Activated effector memory CD4-positive, alpha-beta T cell treated with Interleukin-2 at 50 U/mL for 16 hours (primary cell): ENCODE measurements at regions not wholly inside any gene's neighbourhood (a gene's known extent, or its start where the extent isn't known, plus 50 kb on each side); places are given as distances from the start of the nearest gene placed in this dataset.

Experiments used
- DNase-seq: peaks from one replicate; pipeline ENCODE4 v3.0.0-alpha.2; 2020

DNA sequence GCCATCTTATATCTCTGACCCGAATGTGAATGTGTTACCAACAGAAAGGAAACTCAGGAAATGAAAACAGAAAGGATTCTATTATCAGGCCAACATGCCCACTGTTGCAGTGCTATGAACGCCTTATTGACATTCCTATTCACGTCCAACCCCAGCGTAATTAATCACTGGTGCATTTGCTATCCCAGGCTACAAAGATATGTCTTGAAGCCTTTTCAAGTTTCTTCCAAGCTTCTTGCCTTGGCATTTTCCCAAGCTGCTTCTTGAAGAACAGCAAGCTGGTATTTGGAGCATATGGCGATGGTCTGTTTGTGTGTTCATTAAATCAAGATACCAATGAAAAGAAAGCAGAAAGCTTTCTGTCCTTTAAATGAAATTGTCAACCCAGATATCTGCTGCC is 579.2 kb upstream of the ZNF462 start:
- DNase-seq, result no peak

DNA sequence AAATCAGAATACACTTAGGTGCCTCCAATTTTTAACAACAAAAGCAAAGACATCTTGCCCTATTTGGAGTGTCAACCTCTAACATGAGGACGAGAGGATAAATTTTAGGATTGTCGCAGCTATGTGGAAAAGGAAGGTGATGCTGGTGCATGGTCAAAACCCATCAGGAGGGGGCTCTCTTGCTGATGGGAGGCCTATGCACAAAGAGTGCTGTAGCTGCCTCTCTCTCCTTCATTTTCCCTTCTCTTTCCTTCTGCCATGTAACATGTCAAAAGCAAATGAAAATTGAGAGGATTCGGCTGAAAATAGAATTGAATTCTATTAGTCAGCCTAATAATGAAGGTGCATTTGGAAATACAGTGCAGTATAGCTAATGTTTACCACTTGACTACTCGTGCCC is 578.7 kb upstream of the ZNF462 start:
- DNase-seq, result no peak

DNA sequence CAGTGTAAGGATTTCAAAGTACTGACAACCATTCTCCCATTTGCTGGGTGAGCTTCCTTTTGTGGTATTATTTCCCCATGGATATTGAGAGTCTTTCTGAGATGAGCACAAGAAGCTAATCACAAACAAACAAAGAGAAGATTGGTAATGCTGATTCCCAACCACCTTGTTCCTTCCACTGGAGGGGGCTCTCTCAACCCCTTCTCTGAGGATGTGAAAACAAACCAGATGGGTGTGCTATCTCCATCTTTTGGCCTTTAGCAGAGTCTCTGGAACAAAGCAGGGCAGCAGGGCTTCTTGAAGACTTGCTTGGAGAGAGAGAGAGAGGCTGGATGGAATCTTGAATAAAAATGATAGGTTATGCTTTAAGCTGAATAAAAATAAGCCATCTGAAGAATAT is 576.7 kb upstream of the ZNF462 start:
- no peak for DNase-seq

DNA sequence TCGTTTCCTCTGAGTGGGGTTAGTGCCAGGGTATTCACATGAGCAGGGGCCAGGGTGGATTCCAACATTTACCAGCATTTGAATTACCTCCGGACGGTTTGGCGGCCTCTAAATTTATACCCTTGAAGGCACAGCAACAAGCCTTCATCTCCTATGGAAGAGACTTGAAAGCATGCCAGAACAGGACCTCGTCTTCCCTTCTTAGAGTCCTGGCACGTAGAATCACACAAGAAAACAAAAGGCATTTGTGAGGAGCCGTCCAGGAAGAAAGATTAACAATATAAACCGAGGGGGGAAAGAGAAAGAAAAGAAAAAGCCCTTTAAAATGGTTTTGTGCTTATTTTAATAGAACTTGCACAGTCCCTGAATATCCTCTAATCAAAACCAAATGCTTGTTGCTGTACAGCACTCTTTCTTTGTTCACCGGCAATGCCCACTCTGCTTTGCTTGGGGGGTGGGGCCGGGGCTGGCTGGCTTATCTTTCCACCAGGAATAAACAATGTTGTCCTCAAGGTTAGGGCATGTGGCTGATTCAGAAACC is 575.8 kb upstream of the ZNF462 start:
- no peak for DNase-seq

DNA sequence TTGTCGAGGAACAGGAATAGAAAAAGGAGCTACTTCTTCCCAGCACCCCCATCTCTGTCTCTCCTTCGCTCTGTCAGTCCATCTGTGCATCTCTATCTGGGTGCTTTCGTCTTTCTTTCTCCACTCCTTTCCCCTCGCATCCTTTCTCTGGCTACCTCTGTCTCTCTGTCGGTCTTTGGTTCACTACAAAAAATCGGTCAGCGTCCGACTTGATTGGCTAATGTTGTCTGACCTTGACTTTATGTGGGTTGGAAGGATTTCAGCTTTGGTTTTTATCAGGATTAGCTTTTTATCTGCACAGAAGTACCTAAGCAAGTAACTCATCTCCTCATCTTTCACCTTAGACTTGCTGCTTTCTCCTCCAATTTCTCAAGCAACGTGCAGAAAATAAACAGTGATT is 575.2 kb upstream of the ZNF462 start:
- DNase-seq, result no peak

DNA sequence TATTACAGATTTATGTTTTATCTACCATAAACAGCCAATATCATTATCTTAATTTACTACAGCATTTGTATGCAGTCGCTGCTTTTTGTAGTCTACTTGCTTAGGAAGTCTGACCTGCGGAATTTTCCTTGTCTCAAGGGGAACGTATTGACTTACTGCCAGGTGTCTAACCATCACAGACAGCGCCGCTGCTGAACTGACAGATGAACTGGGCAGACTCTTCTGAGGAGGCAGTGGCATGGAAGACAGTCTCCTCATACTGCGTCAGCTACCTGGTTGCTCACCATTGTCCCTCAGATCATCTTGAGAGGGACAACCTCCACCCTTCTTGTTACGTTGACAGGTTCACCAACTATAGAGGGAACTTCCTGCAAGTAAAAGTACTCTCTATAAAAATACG is 574.3 kb upstream of the ZNF462 start:
- no peak for DNase-seq

DNA sequence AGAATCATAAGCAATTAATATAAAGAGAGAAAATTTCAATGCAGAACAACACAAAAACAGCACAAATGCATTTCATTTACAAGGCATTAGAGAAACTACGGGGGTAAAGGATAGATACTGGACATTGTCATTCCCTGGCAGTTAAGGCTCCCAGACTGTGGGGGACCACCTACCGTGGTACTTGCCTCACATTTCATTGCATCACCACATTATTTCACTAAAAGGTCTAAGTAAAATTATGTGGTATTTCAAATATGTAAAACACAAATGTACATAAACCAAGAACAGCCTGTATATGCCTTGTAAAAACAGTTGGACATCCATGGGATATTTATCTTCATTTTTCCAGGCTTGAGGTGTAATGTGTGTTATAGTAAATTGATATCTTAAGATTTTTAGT is 571.2 kb upstream of the ZNF462 start:
- no peak for DNase-seq

DNA sequence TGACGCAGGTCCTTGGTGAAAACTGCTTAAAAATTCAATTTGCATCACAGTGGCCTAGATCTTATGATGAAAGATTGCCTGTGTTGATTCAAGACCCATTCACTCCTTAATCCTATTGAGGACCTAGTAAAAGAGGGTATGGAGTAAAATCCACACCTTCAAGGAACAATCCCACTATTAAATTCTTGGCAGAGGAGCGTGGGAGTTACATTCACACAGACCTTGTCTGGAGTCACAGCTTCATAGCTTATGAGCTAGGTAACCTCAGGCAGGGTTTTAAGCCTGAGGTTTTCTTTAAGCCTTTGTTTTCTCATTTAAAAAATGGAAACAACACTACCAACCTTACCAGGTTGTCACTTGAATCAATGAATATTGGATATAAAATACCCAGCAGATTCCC is 566.5 kb upstream of the ZNF462 start:
- no peak for DNase-seq

DNA sequence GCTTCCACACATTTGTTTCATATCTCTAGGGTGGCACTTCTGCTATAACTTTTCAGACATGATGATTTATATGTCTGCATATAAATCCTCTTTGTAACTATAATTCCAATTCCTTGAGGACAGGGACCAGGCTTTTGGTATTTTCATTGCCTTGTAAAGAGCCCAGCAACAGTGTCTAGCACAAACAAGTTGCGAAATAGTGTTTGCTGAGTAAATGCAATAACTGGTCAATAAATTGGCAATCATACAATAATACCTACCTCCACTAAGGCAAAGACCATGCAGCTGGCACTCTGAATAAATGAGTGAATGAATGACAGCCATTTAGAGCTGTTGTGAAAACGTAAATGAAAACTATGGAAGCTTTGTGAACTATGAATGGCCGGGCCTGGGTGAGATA is 564.0 kb upstream of the ZNF462 start:
- no peak for DNase-seq

DNA sequence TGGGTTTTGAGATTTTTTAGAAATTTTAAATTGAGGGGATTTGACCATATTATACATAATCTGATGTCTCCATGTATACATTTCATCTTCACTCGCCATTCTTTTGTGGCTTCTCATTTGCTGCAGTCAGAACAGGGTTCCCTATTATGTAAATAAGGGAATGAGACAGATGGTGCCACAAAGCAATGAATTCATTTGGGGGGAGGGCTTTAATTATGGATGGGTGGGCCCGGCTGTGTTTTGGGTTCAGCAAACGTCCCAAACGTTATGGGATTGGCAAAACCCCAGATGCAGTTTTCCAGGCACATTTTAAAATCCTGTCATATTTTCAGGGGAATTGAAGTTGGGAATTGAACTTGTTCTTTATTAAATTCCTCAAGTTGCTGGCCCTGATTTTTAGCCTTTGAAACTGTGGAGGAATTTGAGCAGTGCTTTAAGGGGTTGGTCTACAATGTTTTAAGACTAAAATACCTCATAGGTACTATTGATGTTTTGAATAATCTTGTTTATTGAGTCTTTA is 558.5 kb upstream of the ZNF462 start:
- no peak for DNase-seq

DNA sequence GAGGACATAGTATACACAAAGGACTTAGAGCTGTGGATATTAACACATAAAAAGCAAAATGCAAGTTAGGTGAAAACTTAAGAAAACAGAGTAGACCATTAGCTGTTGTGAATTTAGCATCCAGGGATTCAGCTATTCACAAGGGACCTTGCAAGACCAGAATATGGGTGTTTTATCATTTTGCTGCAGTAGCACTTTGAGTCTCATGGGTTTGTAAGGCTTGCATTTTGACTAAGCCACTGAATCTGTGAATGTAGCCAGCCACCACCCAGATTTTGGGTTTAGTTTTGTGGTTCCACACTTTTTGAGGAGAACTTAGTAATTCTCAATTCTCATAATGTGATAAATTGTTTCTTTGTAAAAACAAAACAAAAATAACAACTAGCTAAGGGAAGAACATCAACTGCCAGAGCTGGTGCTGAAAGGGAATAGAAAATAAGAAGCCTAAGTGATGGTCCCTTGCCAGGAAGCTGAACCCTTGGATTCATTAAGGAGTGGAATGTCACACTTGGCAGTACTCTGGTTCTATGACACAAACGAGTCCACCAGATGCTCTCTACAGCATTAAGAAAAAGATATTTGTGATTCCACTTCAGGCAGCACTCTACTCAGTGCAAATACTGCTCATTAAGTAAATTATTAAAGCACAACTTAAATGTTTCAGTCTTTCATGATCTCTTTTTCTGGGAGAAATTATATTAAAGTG is 557.4 kb upstream of the ZNF462 start:
- no peak for DNase-seq

DNA sequence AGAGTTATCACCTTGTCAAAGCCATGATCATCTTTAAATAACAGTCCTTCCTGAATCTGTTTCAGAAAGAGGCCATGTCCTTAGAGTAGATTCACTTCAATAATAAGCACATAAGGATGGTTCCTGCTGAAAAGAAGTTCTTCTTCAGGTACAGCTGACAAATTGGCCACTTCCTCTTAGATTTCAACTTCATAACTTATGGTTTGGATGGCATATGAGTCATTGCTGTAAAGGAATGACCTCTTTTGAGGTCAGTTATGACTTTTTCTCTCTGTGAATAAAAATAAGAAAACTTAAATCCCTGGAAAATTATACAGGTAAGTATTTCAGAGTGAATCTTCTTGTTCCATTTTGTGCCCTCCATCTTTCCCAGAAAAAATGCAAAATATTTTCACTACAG is 555.3 kb upstream of the ZNF462 start:
- DNase-seq, result no peak

DNA sequence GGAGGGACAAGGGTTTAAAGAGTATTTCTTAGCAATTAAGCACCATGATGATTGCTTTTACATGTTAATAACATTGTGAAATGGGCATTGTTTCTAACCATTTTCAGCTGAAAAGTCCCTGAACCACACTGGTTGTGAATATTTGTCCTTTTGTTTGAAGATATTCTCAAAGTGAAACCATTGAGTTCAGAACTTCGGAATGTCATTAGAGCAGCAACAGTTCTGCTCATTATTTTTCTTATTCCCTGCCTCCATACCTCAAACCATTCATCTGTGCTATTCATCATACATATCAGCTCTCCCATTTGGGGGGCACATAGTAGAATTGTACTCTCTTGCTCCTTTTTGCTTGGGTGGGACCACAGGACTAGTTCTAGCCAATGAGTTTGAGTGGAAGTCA is 553.0 kb upstream of the ZNF462 start:
- no peak for DNase-seq

DNA sequence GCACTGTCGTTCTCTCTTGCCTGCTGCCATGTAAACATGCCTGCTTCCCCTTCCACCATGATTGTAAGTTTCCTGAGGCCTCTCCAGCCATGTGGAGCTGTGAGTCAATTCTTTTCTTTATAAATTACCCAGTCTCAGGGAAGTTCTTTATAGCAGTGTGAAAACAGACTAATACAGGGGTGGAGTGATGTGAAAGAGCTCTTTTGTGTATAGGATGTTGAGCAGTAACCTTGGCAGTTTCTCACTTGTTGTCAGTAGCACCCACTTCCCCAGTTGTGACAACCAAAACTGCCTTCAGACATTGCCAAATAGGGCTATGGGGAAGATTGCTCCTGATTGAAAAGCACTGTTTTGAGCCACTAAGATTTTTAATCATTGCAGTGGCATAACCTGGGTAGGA is 552.2 kb upstream of the ZNF462 start:
- no peak for DNase-seq

DNA sequence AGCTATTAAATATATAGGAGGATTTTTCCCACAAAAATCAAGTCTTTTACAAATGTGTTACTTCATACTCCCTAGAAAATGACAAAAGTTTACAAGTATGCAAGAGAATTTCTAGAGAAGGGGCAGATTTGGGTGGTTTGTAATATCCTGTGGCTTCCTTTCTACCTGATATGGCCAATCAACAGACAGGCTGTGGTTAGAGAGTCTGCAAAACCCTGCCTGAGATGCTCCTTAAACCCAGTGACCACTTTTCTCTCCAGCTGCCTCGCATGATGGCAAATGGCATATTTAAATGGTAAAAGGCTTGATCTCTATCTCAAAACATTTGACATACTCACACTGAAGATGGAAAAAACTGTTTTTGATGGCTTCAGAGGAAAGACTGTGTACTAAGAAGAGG is 550.1 kb upstream of the ZNF462 start:
- DNase-seq, result no peak

DNA sequence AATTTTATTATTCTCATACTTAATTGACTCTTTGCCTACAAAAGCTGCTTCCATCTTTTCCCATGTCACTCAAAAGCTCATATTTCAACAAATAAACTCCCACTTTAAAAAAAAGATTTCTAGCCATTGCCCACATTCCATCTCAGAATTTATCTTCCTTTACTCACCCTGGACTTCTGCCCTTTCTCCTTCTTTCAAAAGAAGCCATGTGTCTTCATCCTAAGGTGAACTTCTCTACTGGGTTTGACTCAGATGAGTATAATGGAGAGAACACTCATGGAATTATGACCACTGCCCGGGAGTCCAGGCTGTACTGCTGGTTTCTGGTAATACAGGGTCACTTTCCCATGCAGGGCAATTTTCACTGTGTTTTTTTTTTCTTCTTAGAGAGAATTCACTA is 548.5 kb upstream of the ZNF462 start:
- DNase-seq, result no peak

DNA sequence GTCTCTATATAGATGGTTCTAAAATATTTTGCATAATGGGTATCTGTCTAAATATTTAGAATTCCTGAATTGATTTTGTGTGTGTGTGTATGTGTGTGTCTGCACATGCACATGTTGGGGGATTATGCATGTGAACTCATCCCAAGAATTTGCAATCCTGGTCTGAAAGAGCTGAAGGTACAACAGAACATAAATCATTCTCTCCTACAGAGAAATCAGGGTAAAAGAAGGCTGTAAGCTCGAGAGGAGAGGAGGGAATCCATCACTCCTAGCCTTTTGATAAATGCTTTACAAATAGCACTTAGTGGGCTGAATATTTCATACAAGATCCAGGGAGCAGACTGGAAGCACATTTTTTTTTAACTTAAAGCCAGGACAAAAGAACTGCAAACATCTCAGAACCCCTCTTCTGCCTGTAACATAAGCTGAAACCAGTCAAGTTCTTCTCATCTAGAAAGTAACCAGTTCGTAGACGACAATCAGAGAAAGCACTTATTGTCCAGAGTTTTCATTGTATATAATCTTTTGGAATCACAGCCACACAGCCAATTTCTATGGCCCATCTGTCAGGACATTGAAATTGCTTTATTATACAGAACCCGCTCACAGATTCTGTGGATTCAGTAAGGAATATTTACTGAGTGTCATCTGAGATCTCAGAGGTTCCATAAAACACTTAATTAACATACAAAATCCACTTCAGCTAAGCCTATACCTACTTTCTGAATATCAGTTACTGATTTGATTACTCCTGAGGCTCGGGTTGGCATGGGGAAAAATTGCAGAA is 541.4 kb upstream of the ZNF462 start:
- DNase-seq, result no peak

DNA sequence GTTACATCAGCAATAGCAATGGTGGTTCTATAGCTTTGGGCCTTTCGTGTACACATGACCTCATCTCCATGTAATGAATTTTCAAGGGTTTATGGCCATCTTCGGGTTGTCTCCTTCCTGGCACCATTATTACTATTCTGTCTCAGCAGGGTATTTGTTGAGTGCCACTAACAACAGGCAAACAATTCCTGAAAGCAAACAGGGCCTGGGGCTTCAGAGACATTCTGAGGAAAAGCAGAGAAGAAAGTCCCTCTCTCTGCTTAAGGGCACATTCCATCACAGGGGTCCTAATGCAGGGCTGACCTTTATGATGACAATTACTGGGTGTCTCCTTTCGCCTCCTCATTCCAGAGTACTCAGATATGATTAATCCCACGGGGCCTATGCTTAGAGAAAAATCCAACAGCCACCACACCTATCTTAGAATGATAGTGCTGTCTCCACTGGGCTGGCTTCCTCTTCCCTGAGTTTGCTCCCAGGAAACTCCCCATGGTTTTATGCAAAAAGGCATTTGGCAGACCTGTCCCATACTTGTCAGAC is 540.2 kb upstream of the ZNF462 start:
- no peak for DNase-seq

DNA sequence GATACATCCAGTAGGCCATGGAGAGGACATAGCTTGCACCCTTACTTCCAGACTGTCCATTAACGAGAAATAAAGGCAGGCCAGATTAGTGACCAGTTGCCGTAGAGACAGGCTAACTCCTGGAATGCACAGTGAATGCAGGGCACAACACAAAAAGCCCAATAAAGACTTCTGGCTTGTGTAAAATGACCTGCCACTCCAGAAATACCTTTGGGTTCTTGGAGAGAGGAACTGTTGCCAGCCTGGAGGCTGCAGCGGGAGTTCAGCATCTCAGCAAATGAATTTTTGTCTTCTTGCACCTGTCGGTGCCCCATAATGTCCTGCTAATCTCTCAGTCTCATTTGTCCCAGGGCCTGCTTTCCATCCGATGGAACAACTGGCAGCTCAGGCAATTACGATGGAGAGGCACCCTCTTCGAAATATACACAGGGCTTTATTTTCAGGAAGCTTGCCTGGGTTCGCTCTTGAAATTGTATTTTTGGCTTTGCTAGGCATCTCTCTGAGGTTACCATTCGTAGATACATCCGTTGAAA is 538.8 kb upstream of the ZNF462 start:
- DNase-seq, result no peak

DNA sequence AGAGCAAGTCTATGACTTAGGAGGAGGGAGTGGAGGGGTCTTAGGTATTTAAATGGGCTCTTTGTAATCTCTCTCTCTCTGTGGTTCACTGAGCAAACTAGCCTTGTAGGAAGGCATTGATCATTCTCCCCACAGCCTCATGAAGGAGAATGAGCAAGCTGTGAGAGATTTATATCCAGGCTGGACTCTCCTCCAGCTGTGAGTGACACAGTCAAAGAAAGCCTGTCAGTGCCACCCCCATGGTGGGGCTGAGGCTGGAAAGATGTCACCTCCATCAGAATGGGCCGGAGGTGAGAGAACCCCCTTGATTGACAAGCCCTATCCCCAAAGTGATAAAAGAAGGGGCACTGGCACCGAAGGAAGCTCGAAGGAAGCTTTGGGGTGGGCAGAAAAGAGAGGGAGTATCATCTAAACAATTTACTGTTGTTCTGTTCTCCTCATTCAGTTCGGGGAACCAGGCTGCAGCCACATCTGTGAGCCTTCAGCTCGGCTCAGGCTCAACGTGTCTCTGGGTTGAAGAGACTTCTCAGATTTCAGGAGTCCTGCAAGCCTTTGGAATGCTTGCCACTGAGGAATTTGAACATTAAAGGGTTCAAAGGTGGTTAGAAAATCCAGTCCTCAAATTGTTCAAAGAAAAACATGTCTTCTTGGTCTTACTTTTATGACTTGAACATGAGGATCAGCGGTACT is 538.2 kb upstream of the ZNF462 start:
- DNase-seq, result no peak

DNA sequence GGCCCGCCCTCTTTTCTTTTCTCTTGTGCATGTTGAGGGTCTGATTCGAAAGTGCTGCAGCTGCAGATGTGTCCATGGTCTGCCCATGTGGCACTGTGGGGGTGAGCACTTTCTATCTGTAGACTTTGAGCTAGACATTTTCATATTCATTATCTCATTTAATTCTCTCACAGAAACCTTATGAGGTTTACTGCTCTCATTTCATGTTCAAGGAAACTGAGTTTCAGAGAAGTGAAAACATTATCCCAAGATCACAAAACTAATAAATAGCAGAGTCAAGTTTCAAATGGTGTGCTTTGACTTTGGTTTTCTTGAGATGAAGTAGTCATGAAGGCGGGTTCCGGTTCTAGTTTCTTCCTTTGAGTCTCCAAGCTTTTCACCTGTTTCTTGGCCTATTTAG is 536.5 kb upstream of the ZNF462 start:
- no peak for DNase-seq

DNA sequence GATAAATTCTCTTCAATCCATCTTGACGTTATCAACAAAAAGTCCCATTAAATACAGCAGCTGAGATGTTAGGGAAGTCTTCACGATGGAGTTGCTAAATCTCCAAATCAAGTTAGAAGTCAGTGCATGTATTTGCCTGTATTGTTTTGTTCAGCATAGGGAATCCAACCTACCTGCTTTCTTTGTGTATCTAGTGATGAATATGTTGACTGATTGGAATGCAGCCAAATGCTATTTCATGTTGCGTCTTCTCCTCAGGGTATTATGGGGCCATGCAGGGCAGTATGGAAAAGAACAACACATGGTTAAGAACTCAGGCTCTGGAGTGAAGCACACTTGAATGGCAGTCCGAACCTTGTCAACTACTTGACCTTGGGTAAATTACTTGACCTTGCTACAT is 529.5 kb upstream of the ZNF462 start:
- DNase-seq, result no peak

DNA sequence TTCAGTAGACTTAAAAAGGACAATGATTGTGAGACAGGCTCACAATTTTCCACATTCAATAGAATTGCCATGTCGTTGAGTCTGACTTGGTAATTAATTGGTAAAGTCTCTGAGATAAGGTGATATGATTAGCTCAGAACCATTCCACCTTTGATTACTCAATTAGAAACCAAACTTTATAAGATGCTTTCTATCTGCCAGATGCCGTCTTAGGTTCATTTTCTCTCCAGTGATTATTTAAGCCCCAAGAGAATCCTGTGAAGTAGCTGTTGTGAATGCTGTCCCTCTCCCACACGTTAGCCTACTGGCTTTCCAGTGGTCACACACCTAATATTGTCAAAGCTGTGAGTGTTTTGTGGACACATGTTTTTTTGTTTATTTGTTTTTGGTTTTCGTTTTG is 528.9 kb upstream of the ZNF462 start:
- no peak for DNase-seq
